Kidney epithelial cell (primary cell): ENCODE measurements at regions not wholly inside any gene's neighbourhood (a gene's known extent, or its start where the extent isn't known, plus 50 kb on each side); places are given as distances from the start of the nearest gene placed in this dataset.

Experiments
- DNase-seq: peaks from one replicate; pipeline ENCODE4 v3.0.0-alpha.2; 2010; ENCODE audit warnings: low read depth
- H3K27me3 ChIP-seq: 2 replicates; pipeline ENCODE4 v1.6.0; 2011; ENCODE audit warnings: low read length; ENCODE audit not compliant: control insufficient read depth, insufficient read depth
- H3K36me3 ChIP-seq: 2 replicates; pipeline ENCODE4 v1.5.1; 2011; ENCODE audit warnings: low read length; ENCODE audit not compliant: control insufficient read depth, insufficient read depth
- H3K4me3 ChIP-seq: 2 replicates; pipeline ENCODE4 v1.5.1; 2011; ENCODE audit warnings: low read depth, mild to moderate bottlenecking, control low read depth, low read length
- TF ChIP-seq, protein P1 (sequence below): IDR thresholded peaks from 2 replicates; pipeline ENCODE4 v1.5.1; 2011; ENCODE audit warnings: mild to moderate bottlenecking, moderate library complexity, low read length, control low read depth, inconsistent platforms; ENCODE audit not compliant: insufficient read depth, poor library complexity, severe bottlenecking

- no peak overlapping the region for H3K4me3 ChIP-seq
- H3K27me3 ChIP-seq, result no peaks in the 10 kb centered on the region
- TF ChIP-seq, protein P1, sequence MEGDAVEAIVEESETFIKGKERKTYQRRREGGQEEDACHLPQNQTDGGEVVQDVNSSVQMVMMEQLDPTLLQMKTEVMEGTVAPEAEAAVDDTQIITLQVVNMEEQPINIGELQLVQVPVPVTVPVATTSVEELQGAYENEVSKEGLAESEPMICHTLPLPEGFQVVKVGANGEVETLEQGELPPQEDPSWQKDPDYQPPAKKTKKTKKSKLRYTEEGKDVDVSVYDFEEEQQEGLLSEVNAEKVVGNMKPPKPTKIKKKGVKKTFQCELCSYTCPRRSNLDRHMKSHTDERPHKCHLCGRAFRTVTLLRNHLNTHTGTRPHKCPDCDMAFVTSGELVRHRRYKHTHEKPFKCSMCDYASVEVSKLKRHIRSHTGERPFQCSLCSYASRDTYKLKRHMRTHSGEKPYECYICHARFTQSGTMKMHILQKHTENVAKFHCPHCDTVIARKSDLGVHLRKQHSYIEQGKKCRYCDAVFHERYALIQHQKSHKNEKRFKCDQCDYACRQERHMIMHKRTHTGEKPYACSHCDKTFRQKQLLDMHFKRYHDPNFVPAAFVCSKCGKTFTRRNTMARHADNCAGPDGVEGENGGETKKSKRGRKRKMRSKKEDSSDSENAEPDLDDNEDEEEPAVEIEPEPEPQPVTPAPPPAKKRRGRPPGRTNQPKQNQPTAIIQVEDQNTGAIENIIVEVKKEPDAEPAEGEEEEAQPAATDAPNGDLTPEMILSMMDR, result no peak
- no peaks in the 10 kb centered on the region for H3K36me3 ChIP-seq
- DNase-seq, result no peak
Measured at GRCh38 chr6:53744321-53744720, 50.5 kb upstream of the LRRC1 start.

DNA sequence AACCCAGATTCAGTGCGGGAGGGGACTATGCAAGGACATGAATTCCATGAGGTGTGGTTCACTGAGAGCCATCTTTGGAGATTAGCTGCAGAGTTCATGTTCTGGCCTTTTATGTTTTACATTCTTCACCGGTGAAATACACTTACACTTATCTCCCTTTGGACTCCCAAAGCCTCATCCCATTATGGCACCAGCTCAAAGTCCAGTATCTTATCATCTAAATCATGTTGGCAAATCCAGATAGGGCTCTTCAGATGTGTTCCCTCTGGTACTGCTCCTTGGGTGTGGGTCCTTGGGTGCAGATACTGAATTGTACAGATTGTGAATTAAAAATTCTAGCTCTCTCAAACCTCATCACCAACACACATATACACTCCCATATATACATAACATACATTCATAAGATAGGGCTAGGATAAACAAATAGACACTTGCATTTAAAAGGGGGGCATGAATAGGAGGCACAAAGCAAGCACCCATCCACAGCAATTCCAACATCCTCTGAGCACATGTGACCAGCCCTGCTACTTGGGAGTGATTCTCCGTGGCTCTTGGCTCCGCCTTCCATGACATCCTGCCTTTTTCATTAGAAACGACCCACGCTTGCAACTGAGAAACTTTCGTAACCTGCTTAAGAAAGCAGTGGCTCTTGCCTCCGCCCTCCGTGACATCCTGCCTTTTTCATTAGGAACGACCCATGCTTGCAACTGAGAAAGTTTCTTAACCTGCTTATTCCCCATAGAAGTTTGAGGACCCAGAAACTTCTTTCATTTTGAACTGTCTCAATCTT lies 53.6 kb upstream of the LRRC1 start:
- TF ChIP-seq, protein P1, result no peak
- Histone ChIP-seq H3K36me3 (no peaks in the 10 kb centered on the region), H3K4me3 (no peak overlapping the region), H3K27me3 (no peaks in the 10 kb centered on the region)
- DNase-seq, result no peak

DNA sequence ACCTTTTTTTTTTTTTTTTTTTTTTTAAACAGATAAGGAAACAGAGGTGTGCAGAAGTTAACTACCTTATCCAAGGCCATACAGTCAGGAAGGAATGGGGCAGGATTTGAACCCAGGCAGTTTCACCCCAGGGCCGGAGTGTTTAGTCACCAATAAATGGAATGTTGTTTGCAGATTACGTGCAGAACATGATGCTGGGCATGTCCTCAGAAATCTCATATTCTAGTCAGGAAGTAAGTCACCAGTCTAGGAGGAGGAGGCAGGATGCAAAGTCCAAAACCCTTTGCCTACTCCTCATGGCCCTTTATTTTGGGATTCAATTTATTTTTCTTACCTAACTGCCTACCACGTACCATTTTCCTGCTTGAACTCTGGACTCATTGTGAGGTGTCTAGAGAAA lies 57.1 kb upstream of the LRRC1 start:
- TF ChIP-seq, protein P1, result no peak
- Histone ChIP-seq H3K27me3 (no peaks in the 10 kb centered on the region), H3K36me3 (no peaks in the 10 kb centered on the region), H3K4me3 (no peak overlapping the region)
- DNase-seq, result no peak

GRCh38 chr6:53735896-53736295 lies 58.9 kb upstream of the LRRC1 start:
- Histone ChIP-seq H3K36me3 (no peaks in the 10 kb centered on the region), H3K27me3 (no peaks in the 10 kb centered on the region), H3K4me3 (no peak overlapping the region)
- TF ChIP-seq, protein P1, result no peak
- no peak for DNase-seq

- no peaks in the 10 kb centered on the region for H3K27me3 ChIP-seq
- TF ChIP-seq, protein P1, result peak; percentile 56
- DNase-seq, result peak; percentile 85
- no peak overlapping the region for H3K4me3 ChIP-seq
- no peaks in the 10 kb centered on the region for H3K36me3 ChIP-seq
Measured at GRCh38 chr6:53734473-53735299, 60.1 kb upstream of the LRRC1 start.
